IMR-90 (cell line): ENCODE measurements at regions not wholly inside any gene's neighbourhood (a gene's known extent, or its start where the extent isn't known, plus 50 kb on each side); places are given as distances from the start of the nearest gene placed in this dataset.

Experiments used
- ATAC-seq: fragments of 200-7000 bp; cut with Tn5 transposase; 2 replicates; pipeline ENCODE4 v1.9.1; 2020; ENCODE audit warnings: low read depth, mild to moderate bottlenecking, moderate library complexity
- BruUV-seq: library from RNA; stranded (reverse); fragments of 400-500 nt; replicated peaks from 2 replicates; lab custom pipeline; 2021; lab: Mats Ljungman, UMichigan
- CTCF ChIA-PET: fragments of 300-600 bp; formaldehyde crosslinking; extraction: SDS; loops from one replicate; lab custom pipeline; 2021; ENCODE audit warnings: antibody characterized with exemption; lab: Yijun Ruan, JAX
- POLR2A ChIA-PET: fragments of 300-600 bp; sonication (Branson Sonifier 250); formaldehyde crosslinking; loops from one replicate; lab custom pipeline; 2022; ENCODE audit warnings: antibody characterized with exemption; ENCODE audit not compliant: unreplicated experiment; lab: Charles Lee
- DNase-seq: peaks from one replicate; pipeline ENCODE4 v3.0.0; 2013
- H2AFZ ChIP-seq: replicated peaks from 2 replicates; pipeline ENCODE3; 2013; ENCODE audit warnings: low read length, mild to moderate bottlenecking; ENCODE audit not compliant: poor library complexity
- H2AK5ac ChIP-seq: 2 replicates; pipeline ENCODE4 v1.6.1; 2013; ENCODE audit warnings: low read depth, low read length, inconsistent platforms
- H2AK9ac ChIP-seq: replicated peaks from 2 replicates; pipeline ENCODE3; 2013; ENCODE audit warnings: mild to moderate bottlenecking, low read depth, low read length, moderate library complexity; ENCODE audit not compliant: poor library complexity
- H2BK120ac ChIP-seq: 2 replicates; pipeline ENCODE4 v1.6.1; 2013; ENCODE audit warnings: low read depth, low read length, inconsistent platforms
- H2BK15ac ChIP-seq: 3 replicates; pipeline ENCODE4 v1.6.1; 2013; ENCODE audit warnings: low read depth, low read length, inconsistent platforms
- H2BK20ac ChIP-seq: 2 replicates; pipeline ENCODE4 v1.6.1; 2013; ENCODE audit warnings: low read depth, mild to moderate bottlenecking, inconsistent platforms, low read length, moderate library complexity
- H2BK5ac ChIP-seq: 2 replicates; pipeline ENCODE4 v1.6.1; 2013; ENCODE audit warnings: mild to moderate bottlenecking, low read depth, low read length, inconsistent platforms; ENCODE audit not compliant: poor library complexity, severe bottlenecking
- H3K14ac ChIP-seq: replicated peaks from 2 replicates; pipeline ENCODE4 v1.6.1; 2013; ENCODE audit warnings: low read depth, low read length, inconsistent platforms
- H3K18ac ChIP-seq: 2 replicates; pipeline ENCODE4 v1.6.1; 2013; ENCODE audit warnings: low read depth, low read length, control low read depth
- H3K23ac ChIP-seq: 2 replicates; pipeline ENCODE4 v1.6.1; 2013; ENCODE audit warnings: low read depth, low read length, inconsistent platforms
- H3K27ac ChIP-seq: 2 replicates; pipeline ENCODE4 v1.5.1; 2013; ENCODE audit warnings: mild to moderate bottlenecking, control low read depth, low read length; ENCODE audit not compliant: insufficient read depth
- H3K27me3 ChIP-seq: 2 replicates; pipeline ENCODE4 v1.6.1; 2013; ENCODE audit warnings: low read length; ENCODE audit not compliant: control insufficient read depth, insufficient read depth
- H3K36me3 ChIP-seq: 2 replicates; pipeline ENCODE4 v1.6.1; 2013; ENCODE audit warnings: low read length, mixed read lengths; ENCODE audit not compliant: control insufficient read depth, insufficient read depth
- H3K4ac ChIP-seq: 2 replicates; pipeline ENCODE4 v1.6.1; 2013; ENCODE audit warnings: low read depth, low read length, inconsistent platforms
- H3K4me1 ChIP-seq: 2 replicates; pipeline ENCODE4 v1.6.1; 2013; ENCODE audit warnings: low read length, mixed read lengths; ENCODE audit not compliant: control insufficient read depth, insufficient read depth
- H3K4me2 ChIP-seq: 2 replicates; pipeline ENCODE4 v1.6.1; 2013; ENCODE audit warnings: low read depth, mild to moderate bottlenecking, control low read depth, low read length, moderate library complexity
- H3K4me3 ChIP-seq: 2 replicates; pipeline ENCODE4 v1.5.1; 2013; ENCODE audit warnings: low read depth, mild to moderate bottlenecking, control low read depth, low read length, moderate library complexity; ENCODE audit not compliant: insufficient read depth
- H3K56ac ChIP-seq: 2 replicates; pipeline ENCODE4 v1.6.1; 2013; ENCODE audit warnings: low read length, inconsistent platforms; ENCODE audit not compliant: insufficient read depth; ENCODE audit errors: extremely low read depth
- H3K79me1 ChIP-seq, 2 experiments: 2 replicates each; pipeline ENCODE4 v1.6.1; 2013; ENCODE audit warnings: low read length in 2 of 2, inconsistent platforms in 1 of 2, low read depth in 1 of 2
- H3K9ac ChIP-seq: 2 replicates; pipeline ENCODE4 v1.6.1; 2013; ENCODE audit warnings: low read depth, low read length, control low read depth
- H3K9me1 ChIP-seq: 2 replicates; pipeline ENCODE4 v1.6.1; 2013; ENCODE audit warnings: low read length, inconsistent platforms; ENCODE audit not compliant: insufficient read depth
- H3K9me3 ChIP-seq: 2 replicates; pipeline ENCODE4 v1.6.1; 2013; ENCODE audit warnings: low read length; ENCODE audit not compliant: control insufficient read depth, insufficient read depth
- H4K20me1 ChIP-seq: 2 replicates; pipeline ENCODE4 v1.6.1; 2013; ENCODE audit warnings: low read length, inconsistent platforms; ENCODE audit not compliant: insufficient read depth
- H4K5ac ChIP-seq: 2 replicates; pipeline ENCODE4 v1.6.1; 2013; ENCODE audit warnings: mild to moderate bottlenecking, low read depth, low read length, control low read depth
- H4K8ac ChIP-seq, 2 experiments: 2 replicates each; pipeline ENCODE4 v1.6.1; 2013; ENCODE audit warnings: low read depth in 2 of 2, low read length in 2 of 2, control low read depth in 1 of 2, inconsistent platforms in 1 of 2
- H4K91ac ChIP-seq: 2 replicates; pipeline ENCODE4 v1.6.1; 2013; ENCODE audit warnings: low read depth, low read length, inconsistent platforms; ENCODE audit not compliant: insufficient read depth
- FOS ChIP-seq: fragments of 150-350 bp; IDR thresholded peaks from 2 replicates; pipeline ENCODE4 v1.6.1; 2016; ENCODE audit warnings: low read depth, low read length
- WGBS, 2 experiments: methylation state at CpG; one replicate each; pipeline versions ENCODE4 v1.1.5 to v1.1.7; 2013; ENCODE audit warnings: missing lambda C conversion rate in 2 of 2; ENCODE audit not compliant: insufficient read length in 1 of 2; ENCODE audit errors: extremely low coverage in 2 of 2; 5-methylcytosine and 5-hydroxymethylcytosine counted together
- dilution Hi-C: fragments of 300-500 bp; cut with HindIII; formaldehyde crosslinking; loops from one replicate; pipeline ENCODE4 v1.14.3; 2018; ENCODE audit warnings: low sequenced_read_pairs; ENCODE audit not compliant: unreplicated experiment
- in situ Hi-C: fragments of 300-500 bp; cut with MboI; formaldehyde crosslinking; loops from 3 replicates; pipeline ENCODE4 v1.14.3; 2019; ENCODE audit warnings: low sequenced_read_pairs, inconsistent platforms, mixed read lengths
- intact Hi-C: fragments of 100-400 bp; cut with micrococcal nuclease; formaldehyde crosslinking; loops from 2 replicates; pipeline ENCODE4 v1.10.0; 2022
- TF ChIP-seq, protein P1 (sequence below): fragments of 150-350 bp; IDR thresholded peaks from 2 replicates; pipeline ENCODE4 v1.6.1; 2017; ENCODE audit warnings: mild to moderate bottlenecking, antibody characterized with exemption, low read length, low read depth

DNA sequence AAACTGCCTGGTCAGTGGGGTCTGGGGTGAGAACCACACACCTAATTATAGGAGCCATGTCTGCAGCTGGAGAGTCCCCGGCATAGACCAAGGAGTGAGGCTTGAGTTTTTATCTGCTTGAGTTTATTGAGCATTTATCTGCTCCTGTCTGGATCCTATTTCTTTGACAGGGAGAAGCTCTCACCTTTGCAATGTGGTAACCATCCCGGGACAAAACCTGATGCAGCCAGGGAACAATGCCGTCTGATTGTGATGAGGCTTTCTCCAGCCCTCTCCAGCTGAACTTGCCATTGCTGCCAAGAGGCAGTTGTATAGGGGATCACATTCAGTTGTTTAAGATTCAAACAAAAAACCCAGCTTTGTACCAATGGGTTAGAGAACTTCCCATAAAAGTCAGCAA, 324.4 kb downstream of the TSN start:
- Histone ChIP-seq H3K4ac (no peak overlapping the region), H3K9me1 (no peaks in the 10 kb centered on the region), H2BK120ac (no peak overlapping the region), H2AFZ (no peak overlapping the region), H3K4me1 (no peaks in the 10 kb centered on the region), H3K79me1 (no peaks in the 10 kb centered on the region), H3K4me2 (no peak overlapping the region), H3K36me3 (no peaks in the 10 kb centered on the region), H3K4me3 (no peak overlapping the region), H4K8ac (no peak overlapping the region), H3K27me3 (no peaks in the 10 kb centered on the region), H2BK15ac (no peak overlapping the region), H3K27ac (no peak overlapping the region), H3K14ac (no peak overlapping the region), H4K20me1 (no peaks in the 10 kb centered on the region), H3K23ac (no peak overlapping the region), H2AK9ac (no peak overlapping the region), H3K9me3 (no peaks in the 10 kb centered on the region), H3K56ac (no peak overlapping the region), H4K91ac (no peak overlapping the region), H3K18ac (no peak overlapping the region), H2AK5ac (no peak overlapping the region), H4K5ac (no peak overlapping the region), H2BK5ac (no peak overlapping the region), H2BK20ac (no peak overlapping the region), H3K9ac (no peak overlapping the region)
- no peak for TF ChIP-seq FOS
- TF ChIP-seq, protein P1, sequence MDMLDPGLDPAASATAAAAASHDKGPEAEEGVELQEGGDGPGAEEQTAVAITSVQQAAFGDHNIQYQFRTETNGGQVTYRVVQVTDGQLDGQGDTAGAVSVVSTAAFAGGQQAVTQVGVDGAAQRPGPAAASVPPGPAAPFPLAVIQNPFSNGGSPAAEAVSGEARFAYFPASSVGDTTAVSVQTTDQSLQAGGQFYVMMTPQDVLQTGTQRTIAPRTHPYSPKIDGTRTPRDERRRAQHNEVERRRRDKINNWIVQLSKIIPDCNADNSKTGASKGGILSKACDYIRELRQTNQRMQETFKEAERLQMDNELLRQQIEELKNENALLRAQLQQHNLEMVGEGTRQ, result no peak
- no CpG with 5 or more reads among the region's 3 CpGs for WGBS, 2 experiments
- in situ Hi-C loops (no loop called here), intact Hi-C loops (no loop called here), dilution Hi-C loops (no loop called here)
- ATAC-seq (no peak), DNase-seq (no peak)
- ChIA-PET POLR2A (no interaction called here), CTCF (no interaction called here)
- no TSS peak for BruUV-seq
